GM06990 (cell line): ENCODE measurements at regions not wholly inside any gene's neighbourhood (a gene's known extent, or its start where the extent isn't known, plus 50 kb on each side); places are given as distances from the start of the nearest gene placed in this dataset.

Experiments
- DNase-seq: peaks from one replicate; pipeline ENCODE4 v3.0.0-alpha.2; 2011; ENCODE audit not compliant: insufficient read length; ENCODE audit errors: extremely low read depth
- H3K27me3 ChIP-seq: replicated peaks from 2 replicates; pipeline ENCODE4 v1.6.0; 2011; ENCODE audit warnings: low read length; ENCODE audit not compliant: control insufficient read depth, insufficient read depth
- H3K36me3 ChIP-seq: 2 replicates; pipeline ENCODE4 v1.5.1; 2011; ENCODE audit warnings: low read length; ENCODE audit not compliant: control insufficient read depth, insufficient read depth
- H3K4me3 ChIP-seq: replicated peaks from 2 replicates; pipeline ENCODE4 v1.5.1; 2011; ENCODE audit warnings: low read depth, mild to moderate bottlenecking, control low read depth, low read length
- TF ChIP-seq, protein P1 (sequence below): IDR thresholded peaks from 2 replicates; pipeline ENCODE4 v1.5.1; 2011; ENCODE audit warnings: low read length, control low read depth, mild to moderate bottlenecking, inconsistent platforms; ENCODE audit not compliant: insufficient read depth, poor library complexity, severe bottlenecking

DNA sequence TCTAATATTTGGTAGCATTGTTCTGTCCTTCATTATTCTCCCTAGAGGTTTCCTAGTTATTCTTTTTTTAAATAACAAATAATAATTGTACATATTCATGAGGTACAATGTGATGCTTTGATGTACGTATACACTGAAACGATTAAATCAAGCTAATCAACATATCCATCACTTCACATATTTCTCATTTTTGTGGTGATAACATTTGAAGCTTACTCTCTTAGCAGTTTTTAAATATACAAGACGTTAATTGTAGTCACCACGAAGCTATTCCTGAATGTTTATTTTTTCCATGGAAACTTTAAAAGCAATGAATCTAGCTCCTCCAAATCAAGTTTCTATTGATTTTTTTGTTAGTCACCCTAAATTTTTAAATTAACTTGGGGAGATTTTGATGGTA lies 81.1 kb upstream of the PRNP start:
- TF ChIP-seq, protein P1, sequence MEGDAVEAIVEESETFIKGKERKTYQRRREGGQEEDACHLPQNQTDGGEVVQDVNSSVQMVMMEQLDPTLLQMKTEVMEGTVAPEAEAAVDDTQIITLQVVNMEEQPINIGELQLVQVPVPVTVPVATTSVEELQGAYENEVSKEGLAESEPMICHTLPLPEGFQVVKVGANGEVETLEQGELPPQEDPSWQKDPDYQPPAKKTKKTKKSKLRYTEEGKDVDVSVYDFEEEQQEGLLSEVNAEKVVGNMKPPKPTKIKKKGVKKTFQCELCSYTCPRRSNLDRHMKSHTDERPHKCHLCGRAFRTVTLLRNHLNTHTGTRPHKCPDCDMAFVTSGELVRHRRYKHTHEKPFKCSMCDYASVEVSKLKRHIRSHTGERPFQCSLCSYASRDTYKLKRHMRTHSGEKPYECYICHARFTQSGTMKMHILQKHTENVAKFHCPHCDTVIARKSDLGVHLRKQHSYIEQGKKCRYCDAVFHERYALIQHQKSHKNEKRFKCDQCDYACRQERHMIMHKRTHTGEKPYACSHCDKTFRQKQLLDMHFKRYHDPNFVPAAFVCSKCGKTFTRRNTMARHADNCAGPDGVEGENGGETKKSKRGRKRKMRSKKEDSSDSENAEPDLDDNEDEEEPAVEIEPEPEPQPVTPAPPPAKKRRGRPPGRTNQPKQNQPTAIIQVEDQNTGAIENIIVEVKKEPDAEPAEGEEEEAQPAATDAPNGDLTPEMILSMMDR: no peak
- H3K27me3 ChIP-seq: no peaks in the 10 kb centered on the region; the same call in none of the 2 replicates
- no peaks in the 10 kb centered on the region for H3K36me3 ChIP-seq
- no peak for DNase-seq
- no peak overlapping the region for H3K4me3 ChIP-seq

DNA sequence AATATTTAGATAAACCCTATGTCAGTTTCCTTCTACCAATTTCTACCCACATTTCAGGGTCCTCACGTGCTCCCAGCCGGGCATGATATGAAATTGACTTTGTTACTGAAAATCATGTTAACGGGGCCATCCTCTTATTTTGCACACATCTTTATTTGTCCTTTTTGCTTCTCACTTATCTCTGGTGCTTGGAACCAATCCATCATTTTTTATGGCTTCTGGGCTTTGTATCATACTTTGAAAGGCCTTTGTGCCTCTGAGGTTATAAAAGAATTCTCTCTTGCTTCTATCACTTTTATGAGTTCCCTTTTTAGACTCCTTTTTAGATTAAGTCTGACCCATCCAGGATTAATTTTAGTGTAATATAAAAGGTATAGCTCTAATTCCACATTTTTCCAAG lies 81.7 kb upstream of the PRNP start:
- DNase-seq: no peak
- no peaks in the 10 kb centered on the region; the same call in none of the 2 replicates for H3K27me3 ChIP-seq
- TF ChIP-seq, protein P1: no peak
- no peaks in the 10 kb centered on the region for H3K36me3 ChIP-seq
- no peak overlapping the region for H3K4me3 ChIP-seq

DNA sequence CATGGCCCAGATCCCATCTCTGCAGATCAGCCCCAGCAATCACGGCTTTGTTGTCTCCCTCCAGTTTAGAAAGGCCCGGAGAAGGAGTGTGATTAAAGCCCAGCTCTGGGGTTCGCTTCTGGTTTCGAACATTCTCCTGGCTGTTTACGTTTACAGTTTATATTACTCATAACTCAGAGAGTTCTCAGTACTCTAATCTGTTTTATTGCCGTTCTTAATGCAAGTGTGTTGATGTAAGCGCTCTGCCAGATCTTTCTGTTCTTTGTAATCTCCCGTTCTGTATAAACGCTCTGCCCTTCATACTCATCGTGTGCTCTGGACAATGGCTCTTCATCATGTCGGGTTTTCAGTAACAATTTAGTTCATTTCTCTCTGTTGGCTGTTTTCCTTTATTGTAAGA lies 82.5 kb upstream of the PRNP start:
- no peak for DNase-seq
- TF ChIP-seq, protein P1: no peak
- Histone ChIP-seq H3K36me3 (no peaks in the 10 kb centered on the region), H3K27me3 (no peaks in the 10 kb centered on the region; the same call in none of the 2 replicates), H3K4me3 (no peak overlapping the region)

DNA sequence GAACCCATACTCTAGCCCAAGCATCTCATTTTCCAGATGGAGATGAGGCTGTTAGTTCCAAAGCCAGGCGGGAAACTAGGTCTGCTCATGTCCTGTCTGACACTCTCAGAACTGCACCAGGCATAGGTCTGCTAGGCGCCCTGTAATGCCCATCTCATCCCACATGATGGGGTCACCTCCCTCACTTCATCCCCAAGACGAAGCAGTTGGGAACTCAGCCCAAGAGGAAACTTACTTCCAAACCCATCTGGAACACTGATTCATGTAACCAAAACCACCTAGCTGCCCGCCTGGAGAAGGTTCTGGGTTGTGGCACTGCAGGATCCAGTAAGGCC lies 84.0 kb upstream of the PRNP start:
- TF ChIP-seq, protein P1: no peak
- no peak for DNase-seq
- H3K36me3 ChIP-seq: no peaks in the 10 kb centered on the region
- H3K4me3 ChIP-seq: no peak overlapping the region
- no peaks in the 10 kb centered on the region; the same call in none of the 2 replicates for H3K27me3 ChIP-seq

DNA sequence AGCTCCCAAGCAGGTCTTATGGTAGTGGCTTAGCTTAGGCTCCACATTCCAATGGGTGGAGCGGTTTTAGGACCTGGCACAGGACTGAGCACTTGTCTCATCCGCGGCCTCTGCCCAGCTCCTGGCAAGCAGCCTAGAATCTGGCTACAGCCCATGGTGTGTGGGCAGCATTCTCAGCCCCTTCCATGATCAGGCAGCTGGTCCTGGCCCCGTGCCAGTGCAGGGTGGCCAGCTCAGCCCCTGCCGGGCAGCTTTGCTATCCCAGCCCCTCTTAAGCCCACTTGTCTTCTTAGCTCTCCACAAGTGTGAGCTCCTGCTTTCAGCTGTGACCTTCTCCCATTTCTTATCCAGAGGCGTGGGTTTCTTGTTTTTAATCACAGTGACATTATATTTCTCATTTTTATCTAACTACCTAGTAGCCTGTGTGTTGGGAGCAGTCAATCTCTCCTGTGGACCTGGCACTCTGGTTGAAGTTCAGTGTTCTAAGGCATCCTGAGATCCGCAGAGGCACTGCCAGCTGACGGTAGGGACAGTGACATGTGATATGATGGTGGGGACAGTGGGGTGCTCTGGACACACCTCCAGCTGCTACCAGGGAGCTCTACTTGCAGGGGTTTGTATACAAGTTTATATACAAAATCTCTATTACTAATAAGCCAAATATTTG lies 84.5 kb upstream of the PRNP start:
- no peaks in the 10 kb centered on the region; the same call in none of the 2 replicates for H3K27me3 ChIP-seq
- no peaks in the 10 kb centered on the region for H3K36me3 ChIP-seq
- TF ChIP-seq, protein P1: no peak
- no peak overlapping the region for H3K4me3 ChIP-seq
- DNase-seq: no peak
